ENCODE measurements at regions not wholly inside any gene's neighbourhood (a gene's known extent, or its start where the extent isn't known, plus 50 kb on each side); places are given as distances from the start of the nearest gene placed in this dataset.

GRCh38 chr14:50036637-50037036, 79.7 kb downstream of the VCPKMT start:
- no peak for TF ChIP-seq CTCF (IDR thresholded peaks at IDR 0.05; ENCODE audit: low read depth, low read length, missing input control)
- no peak for TF ChIP-seq FOXA2 (IDR thresholded peaks at IDR 0.05)
- TF ChIP-seq MAX (IDR thresholded peaks at IDR 0.05): no peak
- no peak for TF ChIP-seq RAD21 (IDR thresholded peaks at IDR 0.05)
- TF ChIP-seq YY1 (IDR thresholded peaks at IDR 0.05): no peak
- no peak for TF ChIP-seq ATF3 (IDR thresholded peaks at IDR 0.05)
- TF ChIP-seq GABPA (IDR thresholded peaks at IDR 0.05 in 1 of 2, conservative IDR thresholded peaks at IDR 0.05 in 1 of 2): no peak
- no peak for TF ChIP-seq ZBTB33 (IDR thresholded peaks at IDR 0.05)
